Posterior cingulate gyrus (tissue), 11 donors: ENCODE measurements at regions not wholly inside any gene's neighbourhood (a gene's known extent, or its start where the extent isn't known, plus 50 kb on each side); places are given as distances from the start of the nearest gene placed in this dataset.

Experiments
- DNase-seq, 10 donors: peaks; one replicate each; pipeline versions ENCODE4 v3.0.0 to v3.0.0-alpha.2; 2020 to 2021; ENCODE audit warnings: mixed read lengths in 3 of 10
- intact Hi-C: fragments of 100-400 bp; cut with DNase I; formaldehyde crosslinking; loops from one replicate; pipeline ENCODE4 v1.15.1; 2023

DNA sequence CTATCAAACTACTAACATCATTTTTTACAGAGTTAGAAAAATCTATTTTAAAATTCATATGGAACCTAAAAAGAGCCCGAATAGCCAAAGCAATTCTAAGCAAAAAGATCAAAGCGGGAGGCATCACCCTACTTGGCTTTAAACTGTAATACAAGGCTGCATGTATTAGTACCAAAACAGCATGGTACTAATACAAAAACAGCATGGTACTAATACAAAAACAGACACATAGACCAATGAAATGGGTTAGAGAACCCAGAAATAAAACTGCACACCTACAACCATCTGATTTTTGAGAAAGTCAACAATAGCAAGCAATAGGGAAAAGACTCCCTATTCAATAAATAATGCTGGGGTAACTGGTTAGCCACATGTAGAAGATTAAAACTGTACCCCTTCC is 640.7 kb downstream of the IRS1 start:
- no peak for DNase-seq
- intact Hi-C loops, result no loop called here

DNA sequence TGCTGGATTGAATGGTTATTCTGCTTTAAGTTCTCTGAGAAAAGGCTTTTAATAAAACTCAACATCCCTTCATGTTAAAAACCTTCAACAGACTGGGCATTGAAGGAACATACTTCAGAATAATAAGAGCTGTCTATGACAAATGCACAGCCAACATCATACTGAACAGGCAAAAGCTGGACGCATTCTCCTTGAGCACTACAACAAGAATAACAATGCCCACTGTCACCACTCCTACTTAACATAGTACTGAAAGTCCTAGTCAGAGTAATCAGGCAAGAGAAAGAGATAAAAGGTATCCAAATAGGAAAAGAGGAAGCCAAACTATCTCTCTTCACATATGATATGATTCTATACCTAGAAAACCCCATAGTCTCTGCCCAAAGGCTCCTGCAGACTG is 641.4 kb downstream of the IRS1 start:
- no peak for DNase-seq
- intact Hi-C loops, result no loop called here

DNA sequence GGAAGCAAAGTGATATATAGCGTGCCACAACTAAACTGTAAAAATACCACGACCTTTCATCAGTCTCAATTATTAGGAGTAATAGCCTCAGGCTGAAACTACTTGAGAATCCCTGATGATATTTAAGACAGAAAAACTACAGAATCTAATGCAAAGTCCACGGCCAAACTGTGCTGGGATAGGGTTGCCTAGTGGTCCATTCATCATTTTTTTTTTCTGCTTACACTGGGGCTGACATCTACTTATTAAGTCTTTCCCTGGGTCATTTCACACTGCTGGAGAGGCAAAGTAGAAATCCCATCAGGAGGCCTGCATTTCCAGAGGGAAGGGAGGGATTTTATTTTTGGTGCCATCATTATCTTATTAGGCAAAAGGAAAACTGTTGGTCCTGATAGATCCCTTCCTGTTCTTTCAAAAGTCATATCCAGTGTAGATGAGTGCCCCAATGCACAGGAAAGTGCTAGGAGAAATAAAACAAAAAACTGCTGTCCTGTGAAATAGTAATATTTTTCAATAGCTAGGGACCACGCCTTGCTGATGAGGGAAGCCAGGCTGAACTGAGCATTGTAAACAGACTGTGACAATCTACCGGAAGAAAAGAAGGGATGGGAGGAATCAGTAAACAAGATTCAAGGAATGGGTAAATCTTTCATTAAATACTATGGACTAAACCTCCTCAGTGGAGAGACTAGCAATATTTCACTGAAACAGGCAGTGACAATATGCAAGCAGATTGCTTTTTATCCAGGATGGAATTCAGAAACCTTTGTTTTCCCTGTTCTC is 644.3 kb downstream of the IRS1 start:
- intact Hi-C loops, result no loop called here
- no peak for DNase-seq

DNA sequence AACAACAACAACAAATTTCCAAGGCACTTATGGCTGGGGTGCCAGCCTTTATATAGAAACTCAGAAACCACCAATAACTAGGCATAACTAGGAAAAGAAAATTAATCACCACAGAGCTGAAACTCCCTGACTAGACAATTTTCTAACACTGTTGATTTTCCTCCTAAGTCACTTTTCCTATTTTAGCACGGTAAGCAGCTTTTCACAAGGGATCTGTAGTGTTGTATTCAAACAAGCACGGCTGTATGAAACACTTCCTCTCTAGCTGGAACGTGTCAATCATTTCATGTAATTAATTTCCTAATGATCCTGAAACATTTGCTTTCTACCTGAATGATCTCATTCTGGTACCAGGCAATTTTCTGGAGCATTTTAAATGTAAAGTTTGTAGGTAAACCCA is 645.0 kb downstream of the IRS1 start:
- no peak for DNase-seq

DNA sequence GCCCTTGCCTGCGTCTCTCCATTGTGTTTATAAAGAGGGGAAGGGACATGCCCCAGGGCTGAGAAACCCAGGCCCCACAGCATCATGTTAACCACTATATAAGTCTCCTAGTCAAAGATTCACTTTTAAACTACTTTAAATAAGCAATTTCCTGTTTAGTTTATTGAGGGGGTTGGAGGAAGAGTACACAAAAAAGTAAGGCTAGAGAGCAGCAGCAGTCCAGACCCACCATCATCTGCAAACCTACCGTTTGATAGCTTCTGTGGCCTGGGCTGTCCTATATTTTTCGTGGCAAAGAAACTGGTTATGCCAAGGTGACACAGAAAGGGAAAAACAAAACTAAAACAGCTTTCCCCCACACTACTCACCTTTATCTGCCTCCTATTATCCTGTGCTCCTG is 646.1 kb downstream of the IRS1 start:
- intact Hi-C loops, result no loop called here
- DNase-seq, result no peak

More for the DNA sequence above, 645.0 kb downstream of the IRS1 start:
- intact Hi-C loops, result no loop called here

DNA sequence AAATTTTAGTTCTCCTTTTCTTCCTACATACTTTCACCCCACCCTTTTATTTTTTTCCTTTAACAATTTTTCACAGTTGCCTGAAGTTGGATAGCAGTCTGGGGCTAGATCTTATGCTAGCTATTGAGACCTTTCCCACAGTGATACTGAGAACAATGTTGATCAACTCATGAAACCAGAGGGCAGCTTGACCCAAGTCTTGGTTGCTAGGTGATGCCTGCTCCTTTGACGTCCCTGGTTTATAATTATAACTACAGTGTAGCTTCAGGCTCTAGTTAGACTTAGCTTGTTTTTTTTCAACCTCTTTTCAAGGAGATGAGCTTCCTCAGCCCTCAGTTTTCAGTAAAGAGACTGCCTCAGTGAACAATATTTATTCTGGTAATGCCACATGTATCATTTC is 648.5 kb downstream of the IRS1 start:
- no peak for DNase-seq
- intact Hi-C loops, result no loop called here

DNA sequence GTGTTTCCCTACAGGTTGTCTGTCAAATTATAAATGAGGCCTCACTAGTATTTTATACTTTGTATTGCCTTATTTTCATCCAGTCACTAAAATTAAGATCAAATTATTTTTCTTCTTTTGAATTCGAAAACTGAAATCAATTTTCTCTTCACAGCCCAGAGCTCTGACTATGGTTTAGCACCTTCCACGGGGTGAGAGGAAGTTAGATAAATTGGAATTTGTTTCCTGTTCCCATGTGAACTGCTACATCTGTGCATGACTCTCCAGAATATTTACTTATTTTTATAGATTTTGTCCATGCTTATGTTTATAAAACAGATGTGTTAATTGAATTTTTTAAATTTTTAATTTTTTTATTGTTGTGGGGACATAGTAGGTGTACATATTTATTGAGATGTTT is 656.5 kb downstream of the IRS1 start:
- intact Hi-C loops, result no loop called here
- DNase-seq, result no peak

DNA sequence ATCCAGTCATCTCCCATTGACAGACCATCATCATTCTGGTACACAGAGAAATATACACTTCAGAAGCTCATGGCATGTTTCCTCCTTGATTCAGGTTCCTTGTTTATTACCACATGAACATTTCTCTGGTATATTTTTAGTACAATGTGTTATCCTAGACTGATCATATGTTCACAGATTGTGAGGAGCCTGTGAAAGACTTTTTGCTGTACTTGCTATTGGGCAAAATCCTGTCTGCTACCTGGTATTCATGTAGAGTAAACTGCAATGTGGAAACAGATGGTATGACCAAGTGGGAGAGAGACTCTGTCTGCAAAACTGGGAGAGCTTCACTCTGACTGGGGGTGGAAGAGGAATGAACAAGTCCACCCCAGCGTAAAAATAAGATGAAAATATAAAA is 657.2 kb downstream of the IRS1 start:
- DNase-seq, result no peak
- intact Hi-C loops, result no loop called here

DNA sequence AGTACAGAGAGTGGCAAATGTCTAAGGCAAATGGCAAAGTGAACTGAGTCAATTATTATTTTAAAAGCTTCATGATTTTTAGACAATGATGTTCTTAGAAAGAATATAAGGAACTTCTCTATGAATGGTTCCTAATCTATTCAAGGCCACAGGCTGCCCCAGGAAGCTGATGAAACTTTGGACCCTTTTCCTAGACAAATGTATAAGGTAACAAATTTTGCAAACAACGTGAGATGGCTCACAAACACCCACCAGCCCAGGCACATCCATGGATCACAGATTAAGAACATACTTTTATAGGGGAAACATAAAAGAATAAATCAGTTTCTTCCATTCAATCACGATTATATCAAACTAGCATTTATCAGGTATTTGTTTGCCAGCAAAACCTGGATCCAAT is 659.0 kb downstream of the IRS1 start:
- intact Hi-C loops, result no loop called here
- DNase-seq, result no peak

DNA sequence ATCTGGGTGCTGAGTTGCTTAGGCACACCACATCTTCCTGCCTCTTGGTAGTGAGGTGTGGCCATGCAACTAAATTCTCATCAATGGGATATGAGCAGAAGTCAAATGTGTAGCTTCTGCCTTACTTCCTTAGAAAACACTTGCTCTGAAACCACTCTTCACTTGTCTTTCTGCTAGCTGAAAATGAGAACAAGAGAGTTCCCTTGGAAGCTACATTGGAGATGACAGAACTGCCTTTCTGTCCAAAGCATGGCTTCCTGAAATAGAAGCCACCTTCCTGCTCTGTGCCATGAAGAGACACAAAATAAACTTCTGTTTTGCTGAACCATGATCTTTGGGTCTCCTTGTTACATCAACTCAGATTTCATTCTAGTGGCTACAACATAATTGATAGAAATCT is 659.9 kb downstream of the IRS1 start:
- intact Hi-C loops, result no loop called here
- no peak for DNase-seq

DNA sequence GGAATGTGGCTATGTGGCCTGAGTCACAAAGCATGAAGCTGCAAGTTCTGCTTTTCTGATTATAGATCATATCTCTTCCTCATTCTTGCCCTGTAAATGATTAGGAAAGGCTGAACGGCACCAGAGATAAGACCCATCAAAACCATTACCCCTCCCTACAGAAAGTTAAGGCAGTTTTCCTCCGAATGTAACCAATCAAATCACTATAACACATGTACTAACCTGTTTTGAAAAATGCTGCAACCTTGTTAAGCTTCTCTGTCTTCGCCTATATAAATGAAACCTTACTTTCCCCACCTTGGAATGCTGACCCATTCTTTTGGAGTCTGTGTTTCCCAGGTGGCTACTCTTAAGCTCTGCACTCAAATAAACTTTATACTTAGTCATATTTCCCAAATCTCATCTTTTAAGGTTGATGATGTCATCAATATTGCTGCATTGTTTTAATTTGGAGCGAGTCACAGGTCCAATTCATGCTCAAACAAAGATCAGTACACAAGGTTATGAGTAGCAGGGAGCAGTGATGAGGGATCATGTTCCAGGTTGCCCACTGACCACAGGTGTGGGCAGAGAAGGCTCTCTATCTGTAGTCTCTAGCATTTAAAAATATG is 662.3 kb downstream of the IRS1 start:
- no peak for DNase-seq
- intact Hi-C loops, result no loop called here

DNA sequence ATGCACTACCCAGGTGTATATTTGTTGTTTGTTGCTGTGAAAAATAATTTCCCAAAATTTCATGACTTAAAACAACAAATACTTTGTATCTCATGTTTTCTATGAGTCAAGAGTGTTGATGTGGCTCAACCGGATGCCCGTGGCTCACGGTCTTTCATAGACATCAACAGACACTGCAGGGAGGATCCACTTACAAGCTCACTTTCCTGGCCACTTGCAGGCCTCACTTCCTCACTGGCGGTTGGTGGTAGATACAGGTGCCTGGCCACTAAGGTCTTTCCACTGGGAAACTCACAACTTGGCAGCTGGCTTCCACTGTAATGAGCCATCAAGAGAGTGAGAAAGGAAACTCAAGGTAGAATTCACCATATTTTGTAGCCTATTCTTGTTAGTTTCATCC is 662.9 kb downstream of the IRS1 start:
- intact Hi-C loops, result no loop called here
- DNase-seq, result peak in 2 of 10 donors; percentile 69 to 71

DNA sequence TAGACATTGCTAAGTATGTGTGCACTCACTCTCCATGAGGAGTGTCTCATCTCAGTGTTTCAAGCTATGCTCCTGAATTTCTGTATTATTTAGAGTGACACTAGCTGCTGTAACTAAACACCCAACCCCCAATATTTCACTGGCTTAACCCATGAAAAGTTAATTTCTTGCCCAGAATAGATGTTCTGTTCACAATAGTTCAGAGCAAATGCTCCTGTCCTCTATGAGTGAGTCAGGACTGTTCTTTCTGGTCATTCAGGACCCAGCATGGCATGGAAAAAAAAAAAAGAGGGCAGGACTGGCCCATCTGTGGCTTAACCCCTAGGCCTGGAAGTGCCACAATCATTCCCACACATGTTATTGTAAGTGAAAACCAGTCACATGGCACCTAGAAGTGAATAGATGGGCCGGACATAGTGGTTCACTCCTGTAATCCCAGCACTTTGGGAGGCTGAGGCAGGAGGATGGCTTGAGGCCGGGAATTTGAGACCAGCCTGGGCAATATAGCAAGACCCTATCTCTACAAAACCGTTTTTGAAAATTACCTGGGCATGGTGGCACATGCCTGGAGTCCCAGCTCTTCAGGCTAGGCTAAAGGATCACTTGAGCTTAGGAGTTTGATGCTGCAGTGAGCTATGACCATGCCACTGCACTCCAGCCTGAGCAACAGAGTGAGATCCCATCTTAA is 663.6 kb downstream of the IRS1 start:
- intact Hi-C loops, result no loop called here
- no peak for DNase-seq

DNA sequence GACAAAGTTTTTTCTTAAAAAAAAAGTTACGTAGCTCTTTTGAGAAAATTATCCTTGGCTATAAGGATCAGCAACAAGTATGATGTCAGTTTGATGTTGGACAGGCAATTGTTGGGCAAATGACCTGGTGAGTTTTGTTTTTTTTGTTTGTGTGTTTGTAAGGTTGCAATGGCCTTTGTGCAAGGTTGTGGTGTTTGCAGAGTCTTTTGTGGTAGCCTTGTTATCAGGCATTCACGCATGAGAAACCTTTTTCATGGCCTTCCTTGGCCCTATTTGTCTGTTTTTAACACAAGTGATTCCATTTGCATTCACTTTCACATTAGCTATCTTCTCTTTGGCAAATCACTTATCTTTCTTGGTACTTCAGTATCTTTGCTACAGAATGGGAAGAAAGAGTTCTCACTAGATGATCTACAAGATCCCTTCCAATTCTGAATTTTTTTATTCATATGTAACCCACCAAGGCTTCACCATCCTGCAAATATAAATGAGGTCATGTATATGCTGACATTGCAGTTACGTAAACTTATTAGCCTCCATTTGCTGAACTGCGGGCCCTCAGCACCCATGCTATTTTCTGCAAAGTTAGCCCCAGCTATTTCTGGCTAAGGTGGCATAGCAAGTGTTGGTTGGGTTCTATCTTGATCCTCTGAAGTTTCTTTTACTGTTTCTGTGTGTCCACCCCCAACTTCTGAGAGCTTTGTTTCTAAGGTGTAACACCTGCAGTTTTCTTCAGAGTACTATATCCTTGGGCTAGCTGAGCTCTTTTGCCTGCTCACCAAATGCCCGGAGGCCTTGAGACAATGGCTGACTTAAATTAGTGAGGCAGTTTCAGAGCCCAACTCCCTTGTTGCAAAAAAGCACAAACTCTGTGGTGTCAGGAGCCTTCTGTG is 667.1 kb downstream of the IRS1 start:
- intact Hi-C loops, result no loop called here

DNA sequence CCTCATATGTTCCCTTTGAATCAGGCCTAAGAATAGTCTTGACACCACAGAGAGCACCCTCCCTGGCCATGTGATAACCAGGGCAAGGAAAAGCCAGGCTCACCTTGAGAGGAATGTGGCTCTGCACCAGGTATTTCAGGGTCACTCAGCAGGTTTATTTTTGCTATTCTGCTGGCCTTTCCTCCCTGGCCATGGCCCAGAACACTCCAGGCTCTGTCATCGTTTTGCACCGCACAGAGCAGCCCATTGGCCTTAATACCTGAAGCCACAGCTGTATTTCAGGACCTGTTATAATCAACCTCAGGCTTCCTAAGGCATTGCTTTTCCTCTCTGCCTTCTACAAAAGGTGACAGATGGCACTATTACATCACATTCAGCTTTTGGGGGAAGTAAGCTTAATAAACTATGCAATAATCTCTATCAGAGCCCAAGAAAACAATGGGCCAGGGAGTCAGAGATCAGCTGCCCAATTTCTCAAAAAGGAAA is 668.3 kb downstream of the IRS1 start:
- no peak for DNase-seq
- intact Hi-C loops, result no loop called here

More for the DNA sequence above, 667.1 kb downstream of the IRS1 start:
- DNase-seq, result no peak

DNA sequence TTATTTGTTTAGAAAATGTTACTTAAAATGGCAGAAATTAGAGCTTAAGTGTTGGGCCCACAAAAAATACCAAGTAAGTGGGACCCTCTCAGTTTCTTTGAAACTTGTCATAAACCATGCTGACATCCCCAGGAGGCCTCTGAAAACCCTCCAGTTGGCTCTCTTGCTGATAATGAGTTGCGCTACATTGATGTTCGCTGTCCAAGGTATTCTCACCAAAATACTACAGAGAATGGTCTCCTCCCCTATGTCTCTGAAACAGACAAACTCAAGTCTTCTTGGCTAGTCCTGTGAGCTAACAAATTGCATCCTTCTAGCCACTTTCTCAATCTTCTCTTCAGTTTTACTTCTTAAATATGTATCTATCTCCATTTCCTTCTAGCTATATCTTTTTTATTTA is 669.4 kb downstream of the IRS1 start:
- intact Hi-C loops, result no loop called here
- DNase-seq, result no peak

DNA sequence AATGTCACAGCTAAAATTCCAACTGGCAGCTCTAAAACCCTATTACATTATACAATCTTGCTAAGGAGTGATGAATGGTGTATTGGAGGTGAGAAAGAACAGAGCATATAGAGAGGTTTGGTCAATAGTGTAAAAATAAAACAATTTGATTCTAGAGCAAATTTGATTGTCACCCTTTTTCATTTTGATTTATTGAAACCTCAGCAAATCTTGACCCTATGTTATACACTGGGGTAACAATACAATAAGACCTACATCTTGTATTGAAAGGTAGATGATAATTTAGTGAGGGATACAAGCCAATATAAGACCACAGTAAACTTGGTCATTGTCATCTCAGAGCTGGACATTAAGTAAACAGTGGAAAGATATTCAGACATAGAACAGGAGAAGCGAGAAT is 671.9 kb downstream of the IRS1 start:
- intact Hi-C loops, result no loop called here
- no peak for DNase-seq

DNA sequence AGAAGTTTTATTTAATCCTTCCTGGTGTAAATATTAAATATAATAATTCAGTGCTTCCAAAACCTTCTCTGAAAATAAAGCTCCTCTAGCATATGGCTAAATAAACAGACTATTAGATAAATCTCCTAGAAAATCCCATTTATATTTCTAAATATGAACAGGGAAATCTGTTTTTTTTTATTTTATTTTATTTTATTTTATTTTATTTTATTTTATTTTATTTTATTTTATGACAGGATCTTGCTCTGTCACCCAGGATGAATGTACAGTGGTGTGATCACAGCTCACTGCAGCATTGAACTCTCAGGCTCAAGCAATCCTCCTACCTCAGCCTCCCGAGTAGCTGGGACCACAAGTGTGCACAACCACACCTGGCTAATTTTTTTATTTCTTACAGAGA is 673.5 kb downstream of the IRS1 start:
- intact Hi-C loops, result no loop called here
- DNase-seq, result no peak

DNA sequence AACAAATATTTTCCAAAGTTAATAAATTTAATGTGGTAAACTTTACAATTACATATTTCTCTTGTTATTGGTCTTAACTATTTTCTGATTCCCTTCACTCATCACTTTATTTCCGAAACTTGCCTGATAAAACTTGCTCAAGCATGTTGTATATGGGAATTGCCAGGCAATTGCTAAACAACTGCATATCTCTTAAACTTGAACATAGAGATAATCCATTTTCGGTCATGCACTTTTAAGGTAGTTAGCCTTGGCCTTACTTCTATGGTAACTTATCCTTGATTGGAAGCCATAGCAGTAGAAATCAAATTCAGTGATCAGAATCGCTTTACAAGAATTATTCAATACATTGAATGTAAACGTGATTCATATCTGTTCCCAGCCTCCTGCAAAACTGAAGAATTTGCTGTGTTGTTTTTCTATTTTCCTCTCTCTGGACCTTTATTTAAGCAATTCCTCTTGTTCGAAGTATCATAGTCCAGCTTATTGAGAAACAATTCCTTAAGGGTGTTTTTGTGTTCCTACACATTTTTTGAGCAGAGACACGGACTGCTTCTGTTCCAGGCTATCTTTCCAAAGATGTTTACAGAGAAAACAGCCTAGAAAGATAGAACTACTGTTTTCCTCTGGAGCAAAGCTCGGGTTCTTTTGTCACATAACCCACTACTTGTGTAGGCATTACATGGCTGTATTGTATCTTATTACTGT is 674.3 kb downstream of the IRS1 start:
- DNase-seq, result no peak
- intact Hi-C loops, result no loop called here

DNA sequence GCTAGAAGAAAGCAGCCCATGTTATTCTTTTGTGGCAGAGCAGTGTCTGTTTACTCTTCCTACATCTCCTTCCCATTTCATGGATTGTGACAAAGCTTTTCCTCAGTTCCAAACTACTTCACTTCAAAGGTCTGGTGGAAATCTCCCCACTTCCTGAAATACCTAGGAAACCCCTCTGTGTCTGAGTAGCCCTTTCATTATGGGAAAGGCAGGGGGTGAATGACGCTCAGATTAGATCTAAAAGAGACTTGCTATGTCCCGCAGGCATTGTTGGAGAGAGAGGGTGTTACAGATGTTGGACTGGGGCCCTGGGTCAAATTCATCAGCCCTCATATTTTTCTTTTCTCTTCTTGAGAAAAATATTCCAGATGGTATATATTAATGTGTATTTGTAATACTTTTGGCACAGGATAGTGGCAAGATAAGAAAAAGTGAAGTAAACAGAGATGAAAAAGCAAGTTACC is 675.0 kb downstream of the IRS1 start:
- no peak for DNase-seq
- intact Hi-C loops, result no loop called here
